Esophagus muscularis mucosa (tissue), 3 donors: ENCODE measurements at regions not wholly inside any gene's neighbourhood (a gene's known extent, or its start where the extent isn't known, plus 50 kb on each side); places are given as distances from the start of the nearest gene placed in this dataset.

Source experiments
- CTCF ChIP-seq, 3 experiments: fragments of 200-600 bp in 2 of 3; fragments of 450-650 bp in 1 of 3; sonication (generic) in 2 of 3; IDR thresholded peaks; one replicate each; pipeline ENCODE4 v1.5.1; 2017 to 2019; ENCODE audit warnings: antibody characterized with exemption in 3 of 3, mild to moderate bottlenecking in 2 of 3, moderate library complexity in 1 of 3
- POLR2A ChIP-seq: fragments of 450-650 bp; IDR thresholded peaks from one replicate; pipeline ENCODE4 v1.6.1; 2017; ENCODE audit warnings: antibody characterized with exemption, moderate library complexity, mild to moderate bottlenecking, low read depth

- TF ChIP-seq CTCF (IDR thresholded peaks at IDR 0.05) (no peak), POLR2A (no peak)
Observed at GRCh38 chr17:43326490-43327275, 72.1 kb upstream of the ARL4D start.
